ENCODE measurements at regions not wholly inside any gene's neighbourhood (a gene's known extent, or its start where the extent isn't known, plus 50 kb on each side); places are given as distances from the start of the nearest gene placed in this dataset.

DNA sequence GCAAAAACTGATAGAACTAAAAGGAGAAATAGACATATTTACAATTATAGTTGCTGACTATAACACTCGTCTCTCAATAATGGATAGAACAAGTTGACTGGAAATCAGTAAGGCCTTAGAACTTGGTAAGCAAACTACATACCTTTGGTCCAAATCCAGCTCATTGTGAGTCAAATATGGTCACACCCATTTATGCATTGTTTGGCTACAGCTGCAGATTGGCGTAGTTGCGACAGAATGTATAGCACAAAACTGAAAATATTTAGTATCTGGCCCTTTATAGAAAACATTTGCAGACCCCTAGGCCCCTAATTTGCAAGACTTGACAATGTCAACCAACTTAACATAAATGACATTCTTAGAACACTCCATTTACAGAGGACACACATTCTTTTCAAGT, 103.6 kb upstream of the EGR2 start:
- no peak for DNase-seq

DNA sequence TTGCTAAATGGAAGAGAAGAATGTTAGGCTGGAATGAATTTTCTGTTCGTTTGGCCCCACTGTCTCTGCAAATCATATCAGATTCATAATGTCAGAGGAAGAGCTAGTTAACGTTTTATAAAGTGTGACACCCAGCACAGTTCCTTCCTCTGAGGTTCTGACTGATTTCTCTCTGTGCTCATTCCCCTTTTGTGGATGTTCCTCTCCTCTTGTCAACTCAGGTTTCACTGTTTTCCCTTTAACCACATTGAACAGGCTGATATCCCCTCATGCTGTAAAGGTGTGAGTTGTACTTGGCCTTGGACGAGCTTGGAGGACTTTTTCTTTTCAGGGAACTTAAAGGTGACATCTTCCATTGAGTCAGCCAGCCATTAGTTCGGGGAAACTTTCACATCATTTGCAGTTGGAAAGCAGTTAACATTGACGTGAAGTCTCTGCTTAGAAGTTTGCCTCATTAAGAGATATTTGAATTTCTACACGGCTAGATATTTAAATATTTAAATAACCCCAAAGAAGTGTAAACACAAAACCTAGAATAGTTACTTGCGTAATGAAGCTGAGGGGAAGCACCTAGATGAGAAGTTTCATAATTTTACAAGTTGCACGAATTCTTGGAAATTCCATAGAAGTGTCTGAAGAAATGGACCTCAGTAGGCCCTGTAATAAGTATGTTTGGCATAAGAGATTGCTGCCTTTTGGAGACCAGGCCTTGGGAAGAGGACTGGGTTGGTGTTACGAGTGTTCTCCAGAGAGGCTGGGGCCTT, 101.5 kb upstream of the EGR2 start:
- no peak for DNase-seq

DNA sequence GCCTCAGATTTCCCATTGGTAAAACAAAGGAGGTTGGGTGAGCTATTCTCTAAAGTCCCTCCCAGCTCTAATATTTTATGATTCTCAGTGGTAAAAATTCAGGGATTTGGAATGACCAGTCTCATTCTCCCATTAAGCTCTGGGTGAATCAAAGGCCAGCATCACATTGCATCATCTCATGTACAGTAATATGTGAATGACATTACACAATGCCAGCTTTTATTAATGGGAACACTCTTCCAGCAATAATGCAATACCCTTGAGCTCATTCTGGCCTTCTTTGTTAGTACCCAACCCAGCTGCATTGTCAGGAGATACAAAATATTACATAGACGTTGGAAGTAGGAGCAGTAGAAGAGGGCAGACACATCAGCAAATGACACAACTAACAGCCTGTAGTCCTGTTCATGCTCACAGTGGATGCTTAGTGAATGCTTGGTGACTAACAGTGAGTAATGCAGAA, 100.0 kb upstream of the EGR2 start:
- DNase-seq, result no peak

DNA sequence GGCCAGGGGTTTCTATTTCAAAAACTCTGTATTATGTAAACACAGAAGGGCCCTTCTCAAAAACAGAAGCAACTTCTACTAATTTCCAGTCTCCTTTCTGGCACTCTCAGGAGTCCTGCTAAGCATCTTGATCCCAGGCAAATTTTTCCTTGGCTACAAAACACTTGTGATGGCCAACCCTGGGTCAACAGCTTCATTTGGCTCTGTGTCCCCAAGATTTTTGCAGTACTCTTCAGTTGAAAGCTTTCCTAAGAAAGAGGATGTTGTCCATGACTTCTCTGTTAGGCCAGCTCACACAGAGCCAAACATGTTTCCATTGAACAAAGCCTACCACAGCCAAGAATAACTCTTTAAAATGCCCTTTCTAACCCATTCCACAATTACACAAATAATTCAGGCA, 99.0 kb upstream of the EGR2 start:
- DNase-seq, result no peak

DNA sequence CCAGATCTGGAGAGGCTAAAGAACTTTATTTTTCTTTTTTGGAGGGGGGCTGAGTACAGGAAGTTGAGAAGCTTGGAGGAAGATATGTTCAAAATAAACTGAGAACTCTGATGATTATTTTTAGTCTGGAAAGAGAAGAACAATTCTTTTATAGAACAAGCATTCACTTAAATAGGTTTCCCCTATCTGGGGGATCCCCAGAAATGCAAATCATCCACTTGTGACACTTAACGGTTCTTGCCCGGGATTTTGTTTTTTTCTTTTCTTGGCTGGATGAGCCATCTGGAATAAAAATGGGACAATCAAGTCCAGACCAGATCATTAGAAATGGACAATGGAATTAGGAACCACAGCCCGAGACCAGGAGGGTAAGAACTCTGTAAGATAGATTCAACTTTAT, 95.9 kb upstream of the EGR2 start:
- DNase-seq, result no peak

DNA sequence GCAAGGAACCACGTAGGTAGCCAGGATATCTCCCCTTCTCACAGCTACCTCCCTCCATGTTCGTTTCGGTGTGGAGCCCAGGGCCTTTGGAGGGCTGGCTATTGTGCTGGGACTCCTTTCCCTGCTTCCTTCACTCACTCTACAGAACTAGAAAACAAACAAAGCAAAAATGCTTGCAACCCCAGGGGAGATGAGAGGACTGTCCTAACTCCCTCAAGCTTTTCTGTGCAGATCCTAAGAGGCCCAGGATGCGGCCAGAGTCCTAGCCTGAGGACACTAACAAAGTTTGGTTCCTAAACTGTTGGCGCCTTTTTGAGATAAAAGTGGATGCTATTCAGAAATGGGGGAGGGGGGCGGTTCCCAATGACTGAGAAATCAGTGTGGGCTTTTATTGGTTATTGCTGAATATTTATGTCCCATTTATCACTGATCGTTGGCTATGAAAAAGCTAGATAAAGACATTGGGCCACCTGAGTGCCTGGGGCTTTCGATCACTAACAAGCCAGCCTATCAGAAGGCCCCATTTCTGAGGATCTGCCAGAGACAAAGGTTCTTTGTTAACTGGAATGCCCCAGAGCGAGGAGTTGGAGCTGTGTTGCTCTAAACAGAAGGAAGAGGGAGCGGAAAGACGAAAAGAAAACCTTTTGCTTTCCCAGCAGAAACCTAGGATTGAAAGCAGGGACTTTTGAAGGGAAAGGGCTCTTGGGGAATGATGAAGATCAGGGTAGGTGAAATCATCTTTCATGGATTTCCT, 95.2 kb upstream of the EGR2 start:
- no peak for DNase-seq

DNA sequence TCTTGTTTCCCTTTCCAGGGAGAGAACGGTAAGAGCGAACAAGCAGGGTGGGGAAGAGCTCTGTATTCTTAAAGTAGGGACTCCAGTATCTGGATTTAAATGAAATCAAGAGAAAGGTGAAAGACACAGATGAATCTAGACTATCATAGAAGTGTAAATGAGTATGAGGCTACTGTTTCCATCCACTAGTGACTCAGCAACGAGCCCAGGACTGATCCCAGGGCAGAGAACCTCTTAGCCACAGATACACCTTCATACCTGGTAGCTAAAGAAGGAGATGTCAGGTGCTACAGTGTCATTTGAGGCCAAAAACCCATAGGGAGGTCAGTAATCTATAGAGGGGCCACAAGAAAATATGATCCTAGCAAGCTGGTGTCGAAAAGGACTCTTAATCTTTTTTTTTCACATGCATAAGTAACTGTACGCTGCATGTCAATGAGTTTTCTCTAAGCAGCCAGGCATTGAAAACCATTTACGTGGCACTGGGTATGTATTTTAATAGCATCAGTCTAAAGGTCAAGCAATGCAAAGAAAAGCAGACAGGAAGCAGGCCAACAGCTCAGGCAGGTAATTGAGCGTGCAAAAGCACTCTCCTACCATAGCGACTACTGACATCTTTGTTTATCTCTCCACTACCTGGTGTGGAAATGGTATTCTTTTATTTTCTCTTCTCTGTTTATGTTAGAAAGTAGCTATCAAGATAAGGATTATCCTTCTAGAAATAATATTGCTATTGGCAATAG, 91.5 kb upstream of the EGR2 start:
- DNase-seq, result no peak

DNA sequence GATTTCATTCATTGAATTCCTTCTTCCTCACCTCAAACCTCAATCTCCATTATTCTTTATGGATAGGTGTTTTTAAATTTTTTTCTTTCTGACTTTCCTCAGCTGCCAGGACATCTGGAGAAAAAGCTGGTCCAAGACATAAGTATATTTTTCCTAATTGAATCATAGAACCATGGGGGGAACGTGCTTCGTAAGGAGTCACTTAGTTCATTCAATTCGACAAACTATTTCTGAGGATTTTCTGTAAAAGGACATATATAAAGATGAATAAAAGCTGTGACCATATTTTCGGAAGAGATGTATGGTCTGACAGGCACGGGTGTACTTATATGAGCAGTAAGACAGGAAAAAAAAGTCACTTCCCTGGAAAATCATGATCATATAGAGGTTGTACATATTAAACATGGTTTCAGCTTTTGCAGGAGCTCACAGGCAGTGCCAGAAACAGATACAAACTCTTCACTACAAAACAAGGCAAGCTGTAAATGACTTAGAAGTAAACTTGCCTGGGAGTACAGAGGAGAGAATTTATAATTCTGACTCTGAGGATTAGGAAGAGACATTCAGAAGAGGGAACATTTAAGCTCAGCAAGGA, 88.2 kb upstream of the EGR2 start:
- DNase-seq, result no peak

DNA sequence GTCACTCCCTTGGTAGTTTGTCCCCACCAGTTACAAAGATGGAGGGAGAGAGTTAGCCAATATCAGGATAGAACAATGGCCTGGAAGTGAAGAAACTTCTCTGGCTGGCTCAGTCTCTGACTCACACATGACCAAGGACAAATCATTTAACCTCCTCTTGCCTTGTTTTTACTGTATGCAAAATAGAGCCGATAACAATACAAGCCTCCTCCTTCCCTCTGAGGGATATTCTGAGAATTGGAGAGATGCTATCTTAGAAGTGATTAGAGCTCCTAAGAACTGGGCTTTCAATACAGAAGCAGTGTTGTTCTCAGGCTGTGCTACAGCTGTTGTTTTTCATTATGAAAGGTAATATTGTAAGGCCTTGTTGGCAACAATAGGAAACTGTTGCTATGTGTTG, 87.7 kb upstream of the EGR2 start:
- DNase-seq, result no peak

DNA sequence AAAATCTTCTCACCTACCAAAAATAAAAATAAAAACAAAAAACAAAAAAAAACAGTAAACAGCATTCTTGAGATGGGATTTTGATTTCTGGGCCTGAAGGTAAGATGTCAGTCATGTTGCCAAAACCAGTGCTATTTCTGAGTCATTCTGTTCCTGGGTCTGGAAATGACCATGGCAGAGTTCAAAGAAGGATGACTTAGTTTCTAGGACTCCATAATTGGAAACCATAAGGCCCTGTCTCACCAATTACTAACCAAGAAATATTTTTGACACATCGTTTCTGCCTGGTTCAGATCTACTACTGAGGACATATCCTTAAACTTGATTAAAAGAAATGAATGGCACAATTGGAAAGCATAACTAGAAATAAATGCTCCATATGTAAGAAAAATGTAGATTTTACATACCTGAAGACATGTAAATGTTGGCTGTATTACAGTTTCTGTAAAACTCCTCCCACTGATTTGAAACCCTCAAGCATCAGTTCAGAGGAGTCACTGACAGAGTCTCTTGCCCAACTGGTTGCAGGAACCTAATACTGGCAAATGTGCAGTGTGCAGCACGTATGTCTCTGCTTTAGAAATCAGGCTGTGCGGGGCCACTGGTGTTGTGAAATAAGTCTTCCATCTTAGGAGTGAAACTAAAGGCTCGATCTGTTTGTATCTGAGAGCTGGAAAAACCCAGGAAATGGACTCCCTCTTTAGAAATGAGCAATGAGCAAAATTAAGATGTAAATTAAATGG, 84.8 kb upstream of the EGR2 start:
- DNase-seq, result no peak

DNA sequence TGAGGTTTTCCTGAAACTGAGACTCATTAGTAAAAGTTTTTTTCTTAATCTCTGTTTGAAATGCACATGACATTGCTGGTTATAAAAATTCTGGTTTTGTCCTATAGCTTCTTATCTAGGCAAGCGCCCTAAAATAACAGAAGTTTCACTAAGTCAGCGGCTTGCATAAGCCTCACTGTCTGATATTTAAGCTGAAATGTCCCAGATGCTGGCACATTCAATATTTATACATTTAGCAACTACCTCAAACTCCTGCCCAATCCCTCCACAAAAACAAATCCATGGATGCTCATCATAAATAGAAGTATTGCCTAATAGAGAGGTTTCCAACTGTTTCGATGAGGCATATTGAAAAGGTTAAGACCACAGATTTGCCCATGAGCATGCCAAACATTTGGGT, 83.1 kb upstream of the EGR2 start:
- no peak for DNase-seq

DNA sequence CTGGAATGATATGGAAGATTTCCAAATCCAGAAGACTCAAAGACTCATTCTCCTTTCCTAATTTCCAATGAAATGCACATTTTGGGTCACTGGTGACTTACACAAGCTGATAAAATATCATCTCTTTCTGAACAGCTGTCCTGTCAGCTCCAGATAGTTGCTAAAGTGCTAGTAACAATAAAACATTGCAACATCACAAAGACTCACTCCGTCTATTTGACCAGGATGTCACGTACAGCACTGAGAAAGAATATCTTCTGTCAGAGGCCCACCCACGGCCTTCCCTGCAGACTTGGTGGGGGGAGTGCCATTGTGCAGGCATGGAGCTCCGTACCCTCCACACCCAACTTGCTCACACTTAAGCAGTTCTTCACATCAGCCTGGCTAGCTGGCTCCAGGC, 78.9 kb upstream of the EGR2 start:
- DNase-seq, result no peak

DNA sequence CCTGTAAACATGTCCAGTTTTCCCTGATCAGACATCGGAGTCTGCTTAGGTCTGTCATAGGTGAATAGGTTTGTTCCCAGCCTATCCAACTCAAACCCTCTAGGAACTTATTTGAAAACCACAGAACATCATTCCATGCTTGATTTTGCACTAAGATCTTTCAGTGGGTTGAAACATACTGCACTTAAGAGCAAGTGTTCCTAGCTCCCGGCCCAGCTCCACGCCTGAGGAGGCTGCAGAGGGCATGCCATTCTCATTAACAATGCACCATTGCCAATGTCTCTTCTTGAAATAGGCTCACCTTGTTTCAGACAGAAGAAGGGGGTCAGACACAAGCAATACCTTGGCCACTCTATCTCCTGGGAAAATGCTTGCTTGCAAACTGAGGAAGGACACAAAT, 78.0 kb upstream of the EGR2 start:
- no peak for DNase-seq

DNA sequence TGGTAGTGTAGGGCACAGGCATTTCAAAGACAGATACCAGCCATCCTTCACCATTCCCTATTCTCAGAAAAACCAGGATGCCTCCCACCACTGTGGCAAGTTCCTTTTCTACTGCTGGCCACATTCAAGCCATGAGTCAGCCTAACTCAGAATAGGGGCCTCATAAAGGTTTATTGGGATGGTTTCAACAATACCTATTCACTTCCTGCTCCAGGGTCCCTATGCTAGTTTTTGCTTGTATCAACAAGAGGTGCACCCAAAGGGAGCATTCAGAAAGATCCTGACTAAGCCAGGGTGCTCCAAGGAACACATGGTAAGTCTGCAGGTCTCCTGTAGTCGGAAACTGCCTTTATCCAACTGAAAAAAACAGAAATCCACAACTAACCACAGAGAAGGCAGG, 76.9 kb upstream of the EGR2 start:
- no peak for DNase-seq

DNA sequence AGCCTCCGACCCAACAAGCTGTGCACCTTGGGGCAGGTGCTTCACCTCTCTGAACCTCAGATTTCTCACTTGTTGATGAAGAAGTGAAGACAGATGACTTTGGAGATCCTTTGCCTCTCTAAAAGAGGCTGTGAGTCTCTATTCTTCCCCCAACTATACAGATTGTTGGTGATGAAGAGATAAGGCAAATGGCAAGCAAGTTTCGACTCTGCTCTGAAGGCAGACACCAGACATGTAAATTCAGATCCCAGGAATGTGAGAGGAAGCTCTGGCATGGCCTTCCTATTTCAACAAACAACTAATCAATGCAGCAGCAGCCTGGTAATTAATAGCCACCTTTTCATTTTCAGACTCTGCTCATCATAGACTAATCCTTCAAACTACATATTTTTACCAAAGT, 74.2 kb upstream of the EGR2 start:
- DNase-seq, result no peak

DNA sequence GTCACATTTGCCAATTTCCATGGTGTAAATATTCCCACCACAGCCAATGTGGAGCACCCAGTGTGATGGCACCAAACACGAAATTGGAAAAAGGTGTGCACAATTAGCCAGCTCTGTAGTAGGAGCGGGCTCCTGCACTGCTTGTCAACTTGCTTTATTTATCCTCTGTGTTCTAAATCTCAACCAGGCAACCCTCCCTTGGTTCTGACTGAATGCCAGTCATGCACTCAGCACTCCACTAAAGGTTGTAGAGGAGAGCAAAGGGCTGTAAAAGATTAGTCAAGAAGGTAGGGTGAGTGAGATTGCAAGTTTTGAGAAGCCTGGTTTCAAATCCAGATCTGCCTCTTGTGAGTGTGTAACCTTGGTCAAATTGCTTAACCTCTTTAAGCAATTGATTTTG, 71.5 kb upstream of the EGR2 start:
- no peak for DNase-seq

DNA sequence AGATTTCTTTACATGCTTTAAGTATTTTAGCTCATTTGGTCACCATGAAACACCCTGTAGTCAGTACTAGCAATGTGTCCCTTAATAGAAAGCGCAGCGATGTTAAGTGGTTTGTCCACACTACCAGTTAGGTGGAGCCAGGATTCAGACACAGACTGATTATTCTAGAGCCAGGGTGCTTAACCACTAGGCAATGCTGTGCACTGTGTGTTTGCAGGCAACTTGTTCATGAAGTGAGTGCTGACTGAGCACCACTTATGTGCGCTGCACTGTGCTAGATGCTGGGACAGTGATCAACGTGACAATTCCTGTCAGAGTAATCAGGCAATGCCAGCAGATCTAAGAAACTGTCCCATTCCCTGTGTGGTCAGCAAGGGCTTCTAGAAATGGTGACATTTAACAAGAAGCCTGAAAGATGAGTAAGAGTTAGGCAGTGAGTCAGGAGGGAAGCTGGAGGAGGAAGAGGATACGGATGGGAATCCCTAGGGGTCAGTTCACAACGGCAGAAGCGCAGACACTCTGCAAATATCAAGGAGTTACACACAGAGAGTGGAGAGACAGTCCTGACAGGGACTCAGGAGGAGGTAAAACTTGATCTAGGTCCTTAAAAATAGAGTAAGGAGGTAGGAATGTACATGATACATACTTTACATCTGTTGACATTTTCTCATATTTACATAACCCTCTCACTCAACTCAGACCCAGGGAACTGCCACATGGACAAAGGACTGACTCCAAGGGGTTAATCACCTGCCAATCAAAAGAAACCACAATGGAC, 69.7 kb upstream of the EGR2 start:
- DNase-seq, result no peak

DNA sequence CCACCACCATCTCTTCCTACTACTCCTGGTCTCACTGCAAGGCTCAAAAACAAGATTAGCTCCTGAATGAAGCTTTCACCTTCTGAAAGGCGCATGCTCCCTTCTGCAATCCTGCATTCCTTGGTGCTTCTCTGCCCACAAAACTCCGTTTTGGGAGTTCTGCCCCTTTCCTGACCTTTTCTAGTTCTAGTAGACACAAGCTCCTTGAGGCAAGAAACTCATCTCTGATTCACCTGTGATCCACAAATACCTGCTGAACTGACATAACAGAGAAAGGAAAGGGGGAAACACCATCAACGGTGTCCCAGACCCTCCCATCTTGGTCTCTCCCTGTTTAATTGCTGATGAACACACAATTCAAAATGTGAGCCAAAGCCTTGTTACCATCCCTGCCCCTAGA, 64.0 kb upstream of the EGR2 start:
- no peak for DNase-seq

DNA sequence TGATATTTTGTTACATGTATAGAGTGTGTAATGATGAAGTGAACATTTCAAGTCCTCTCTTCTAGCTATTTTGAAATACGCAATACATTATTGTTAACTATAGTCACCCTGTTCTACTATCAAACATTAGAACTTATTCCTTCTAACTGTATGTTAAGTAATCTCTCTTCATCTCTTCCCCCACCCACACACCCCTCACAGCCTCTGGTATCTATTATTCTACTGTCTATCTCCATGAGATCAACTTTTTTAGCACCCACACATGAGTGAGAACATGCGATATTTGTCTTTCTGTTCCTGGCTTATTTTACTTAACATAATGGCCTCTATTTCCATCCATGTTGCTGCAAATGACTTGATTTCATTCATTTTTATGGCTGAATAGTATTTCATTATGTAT, 57.7 kb upstream of the EGR2 start:
- no peak for DNase-seq

DNA sequence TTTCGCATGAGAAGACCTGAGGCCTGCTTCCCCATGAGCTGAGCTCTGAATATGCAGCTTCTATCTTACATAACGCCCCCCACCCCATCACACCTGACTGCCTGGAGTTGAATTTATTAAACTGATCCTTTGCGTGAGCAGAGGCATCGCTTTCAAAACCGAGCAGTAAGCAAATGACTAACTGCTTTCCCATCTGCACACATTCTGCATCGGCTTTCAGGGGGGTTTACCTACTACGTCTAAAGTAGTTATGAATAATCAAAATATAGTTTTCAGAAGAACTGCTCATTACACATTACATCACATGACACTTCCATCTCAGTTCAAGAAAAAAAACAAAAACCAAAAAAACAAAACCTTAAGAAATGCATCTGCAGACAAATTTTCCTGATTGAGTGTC, 54.7 kb upstream of the EGR2 start:
- no peak for DNase-seq

DNA sequence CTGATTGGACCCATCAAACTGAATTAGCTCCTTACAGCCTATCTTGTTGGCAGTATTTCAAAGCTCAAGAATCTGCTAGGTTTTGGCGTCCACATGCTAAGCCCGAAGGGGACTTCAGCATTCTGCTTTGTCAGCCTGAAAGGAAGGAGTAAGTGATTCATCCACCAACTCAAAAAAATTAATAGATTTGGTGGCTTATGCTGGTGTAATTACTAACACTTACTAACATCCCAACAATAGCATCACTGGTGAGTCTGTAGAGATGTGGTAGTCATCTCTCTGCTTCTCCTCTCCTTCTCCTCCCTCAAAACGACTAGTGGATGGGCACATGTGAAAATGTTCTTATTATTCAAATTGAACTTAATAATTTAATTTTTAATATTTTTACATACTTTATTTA, 53.8 kb upstream of the EGR2 start:
- no peak for DNase-seq

DNA sequence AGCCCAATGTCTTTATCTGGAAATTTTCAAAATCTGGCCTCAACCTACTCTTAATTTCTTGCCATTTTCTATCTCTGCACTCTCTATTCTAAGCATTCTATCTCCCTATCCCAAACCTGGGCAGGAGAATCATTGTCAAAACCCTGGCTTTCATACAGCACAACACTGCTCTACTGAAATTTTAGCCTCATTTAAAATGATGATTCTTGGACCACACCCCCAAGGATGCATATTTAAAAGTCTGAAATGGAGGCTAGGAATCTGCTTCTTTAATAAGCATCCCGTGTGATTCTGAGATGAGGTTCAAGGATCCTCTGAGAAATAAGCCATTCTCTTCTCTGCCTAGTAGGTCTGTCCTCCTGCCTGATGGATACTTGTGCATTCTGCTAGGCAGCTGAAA, 50.8 kb upstream of the EGR2 start:
- DNase-seq, result no peak

Data from Kasumi-1 (cell line).